IMR-90 (cell line): ENCODE measurements at regions not wholly inside any gene's neighbourhood (a gene's known extent, or its start where the extent isn't known, plus 50 kb on each side); places are given as distances from the start of the nearest gene placed in this dataset.
A peak's percentile ranks its signal among the peaks of the same experiment; 100 is the strongest.

Source experiments
- ATAC-seq: fragments of 200-7000 bp; cut with Tn5 transposase; 2 replicates; pipeline ENCODE4 v1.9.1; 2020; ENCODE audit warnings: low read depth, mild to moderate bottlenecking, moderate library complexity
- BruUV-seq: library from RNA; stranded (reverse); fragments of 400-500 nt; replicated peaks from 2 replicates; lab custom pipeline; 2021; lab: Mats Ljungman, UMichigan
- CTCF ChIA-PET: fragments of 300-600 bp; formaldehyde crosslinking; extraction: SDS; loops from one replicate; lab custom pipeline; 2021; ENCODE audit warnings: antibody characterized with exemption; lab: Yijun Ruan, JAX
- POLR2A ChIA-PET: fragments of 300-600 bp; sonication (Branson Sonifier 250); formaldehyde crosslinking; loops from one replicate; lab custom pipeline; 2022; ENCODE audit warnings: antibody characterized with exemption; ENCODE audit not compliant: unreplicated experiment; lab: Charles Lee
- DNase-seq: peaks from one replicate; pipeline ENCODE4 v3.0.0; 2013
- H2AFZ ChIP-seq: replicated peaks from 2 replicates; pipeline ENCODE3; 2013; ENCODE audit warnings: low read length, mild to moderate bottlenecking; ENCODE audit not compliant: poor library complexity
- H2AK5ac ChIP-seq: 2 replicates; pipeline ENCODE4 v1.6.1; 2013; ENCODE audit warnings: low read depth, low read length, inconsistent platforms
- H2AK9ac ChIP-seq: replicated peaks from 2 replicates; pipeline ENCODE3; 2013; ENCODE audit warnings: mild to moderate bottlenecking, low read depth, low read length, moderate library complexity; ENCODE audit not compliant: poor library complexity
- H2BK120ac ChIP-seq: 2 replicates; pipeline ENCODE4 v1.6.1; 2013; ENCODE audit warnings: low read depth, low read length, inconsistent platforms
- H2BK15ac ChIP-seq: 3 replicates; pipeline ENCODE4 v1.6.1; 2013; ENCODE audit warnings: low read depth, low read length, inconsistent platforms
- H2BK20ac ChIP-seq: 2 replicates; pipeline ENCODE4 v1.6.1; 2013; ENCODE audit warnings: low read depth, mild to moderate bottlenecking, inconsistent platforms, low read length, moderate library complexity
- H2BK5ac ChIP-seq: 2 replicates; pipeline ENCODE4 v1.6.1; 2013; ENCODE audit warnings: mild to moderate bottlenecking, low read depth, low read length, inconsistent platforms; ENCODE audit not compliant: poor library complexity, severe bottlenecking
- H3K14ac ChIP-seq: replicated peaks from 2 replicates; pipeline ENCODE4 v1.6.1; 2013; ENCODE audit warnings: low read depth, low read length, inconsistent platforms
- H3K18ac ChIP-seq: 2 replicates; pipeline ENCODE4 v1.6.1; 2013; ENCODE audit warnings: low read depth, low read length, control low read depth
- H3K23ac ChIP-seq: 2 replicates; pipeline ENCODE4 v1.6.1; 2013; ENCODE audit warnings: low read depth, low read length, inconsistent platforms
- H3K27ac ChIP-seq: 2 replicates; pipeline ENCODE4 v1.5.1; 2013; ENCODE audit warnings: mild to moderate bottlenecking, control low read depth, low read length; ENCODE audit not compliant: insufficient read depth
- H3K27me3 ChIP-seq: 2 replicates; pipeline ENCODE4 v1.6.1; 2013; ENCODE audit warnings: low read length; ENCODE audit not compliant: control insufficient read depth, insufficient read depth
- H3K36me3 ChIP-seq: 2 replicates; pipeline ENCODE4 v1.6.1; 2013; ENCODE audit warnings: low read length, mixed read lengths; ENCODE audit not compliant: control insufficient read depth, insufficient read depth
- H3K4ac ChIP-seq: 2 replicates; pipeline ENCODE4 v1.6.1; 2013; ENCODE audit warnings: low read depth, low read length, inconsistent platforms
- H3K4me1 ChIP-seq: 2 replicates; pipeline ENCODE4 v1.6.1; 2013; ENCODE audit warnings: low read length, mixed read lengths; ENCODE audit not compliant: control insufficient read depth, insufficient read depth
- H3K4me2 ChIP-seq: 2 replicates; pipeline ENCODE4 v1.6.1; 2013; ENCODE audit warnings: low read depth, mild to moderate bottlenecking, control low read depth, low read length, moderate library complexity
- H3K4me3 ChIP-seq: 2 replicates; pipeline ENCODE4 v1.5.1; 2013; ENCODE audit warnings: low read depth, mild to moderate bottlenecking, control low read depth, low read length, moderate library complexity; ENCODE audit not compliant: insufficient read depth
- H3K56ac ChIP-seq: 2 replicates; pipeline ENCODE4 v1.6.1; 2013; ENCODE audit warnings: low read length, inconsistent platforms; ENCODE audit not compliant: insufficient read depth; ENCODE audit errors: extremely low read depth
- H3K79me1 ChIP-seq, 2 experiments: 2 replicates each; pipeline ENCODE4 v1.6.1; 2013; ENCODE audit warnings: low read length in 2 of 2, inconsistent platforms in 1 of 2, low read depth in 1 of 2
- H3K9ac ChIP-seq: 2 replicates; pipeline ENCODE4 v1.6.1; 2013; ENCODE audit warnings: low read depth, low read length, control low read depth
- H3K9me1 ChIP-seq: 2 replicates; pipeline ENCODE4 v1.6.1; 2013; ENCODE audit warnings: low read length, inconsistent platforms; ENCODE audit not compliant: insufficient read depth
- H3K9me3 ChIP-seq: 2 replicates; pipeline ENCODE4 v1.6.1; 2013; ENCODE audit warnings: low read length; ENCODE audit not compliant: control insufficient read depth, insufficient read depth
- H4K20me1 ChIP-seq: 2 replicates; pipeline ENCODE4 v1.6.1; 2013; ENCODE audit warnings: low read length, inconsistent platforms; ENCODE audit not compliant: insufficient read depth
- H4K5ac ChIP-seq: 2 replicates; pipeline ENCODE4 v1.6.1; 2013; ENCODE audit warnings: mild to moderate bottlenecking, low read depth, low read length, control low read depth
- H4K8ac ChIP-seq, 2 experiments: 2 replicates each; pipeline ENCODE4 v1.6.1; 2013; ENCODE audit warnings: low read depth in 2 of 2, low read length in 2 of 2, control low read depth in 1 of 2, inconsistent platforms in 1 of 2
- H4K91ac ChIP-seq: 2 replicates; pipeline ENCODE4 v1.6.1; 2013; ENCODE audit warnings: low read depth, low read length, inconsistent platforms; ENCODE audit not compliant: insufficient read depth
- POLR2A ChIP-seq: IDR thresholded peaks from 2 replicates; pipeline ENCODE4 v1.6.1; 2012; ENCODE audit warnings: mild to moderate bottlenecking, low read depth, low read length
- WGBS, 2 experiments: methylation state at CpG; one replicate each; pipeline versions ENCODE4 v1.1.5 to v1.1.7; 2013; ENCODE audit warnings: missing lambda C conversion rate in 2 of 2; ENCODE audit not compliant: insufficient read length in 1 of 2; ENCODE audit errors: extremely low coverage in 2 of 2; 5-methylcytosine and 5-hydroxymethylcytosine counted together
- dilution Hi-C: fragments of 300-500 bp; cut with HindIII; formaldehyde crosslinking; loops from one replicate; pipeline ENCODE4 v1.14.3; 2018; ENCODE audit warnings: low sequenced_read_pairs; ENCODE audit not compliant: unreplicated experiment
- in situ Hi-C: fragments of 300-500 bp; cut with MboI; formaldehyde crosslinking; loops from 3 replicates; pipeline ENCODE4 v1.14.3; 2019; ENCODE audit warnings: low sequenced_read_pairs, inconsistent platforms, mixed read lengths
- intact Hi-C: fragments of 100-400 bp; cut with micrococcal nuclease; formaldehyde crosslinking; loops from 2 replicates; pipeline ENCODE4 v1.10.0; 2022

DNA sequence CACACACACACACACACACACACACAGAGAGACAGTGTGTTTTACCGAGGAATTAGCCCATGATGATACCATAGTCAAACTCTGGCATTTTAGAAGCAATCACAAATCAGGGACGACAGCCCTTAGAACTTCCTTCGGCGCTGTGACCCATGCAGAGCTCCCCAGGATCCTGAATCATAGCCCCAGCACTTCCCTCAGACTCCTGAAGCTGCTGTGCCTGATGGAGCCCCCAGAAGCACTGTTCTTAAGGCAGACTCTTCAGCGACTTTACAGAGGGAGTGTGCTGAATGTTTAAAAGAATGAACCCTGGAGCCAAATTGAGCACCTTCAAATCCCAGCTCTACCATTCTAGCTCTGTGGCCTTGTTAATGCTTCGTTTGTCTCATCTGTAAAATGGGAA, 89.3 kb upstream of the LIPC start:
- H3K4me3 ChIP-seq = no peak overlapping the region
- H4K8ac ChIP-seq = peak overlapping the region; percentile 14 to 85; a peak in 2 of 4 replicates
- H4K91ac ChIP-seq = peak overlapping the region; percentile 60
- H3K9me3 ChIP-seq = no peaks in the 10 kb centered on the region
- H2AK9ac ChIP-seq = no peak overlapping the region
- H3K56ac ChIP-seq = no peak overlapping the region
- H2BK120ac ChIP-seq = peak overlapping the region; percentile 31
- intact Hi-C loops = no loop called here
- WGBS, 2 experiments = no CpG with 5 or more reads among the region's 6 CpGs
- H4K5ac ChIP-seq = 0 out of 2 replicates have a peak overlapping the region, but pooled peaks have one; percentile 26
- no peak overlapping the region for H2BK5ac ChIP-seq
- POLR2A ChIA-PET = interaction anchor here (0.5 to 1.2 kb wide), 3 partner anchors 9 to 217 kb away, joined by 3 to 4 read pairs (median 3); no protein-coding TSS in a partner anchor
- peak overlapping the region; percentile 37 for H3K18ac ChIP-seq
- H4K20me1 ChIP-seq = no peaks in the 10 kb centered on the region
- H3K36me3 ChIP-seq = no peaks in the 10 kb centered on the region
- no TSS peak for BruUV-seq
- CTCF ChIA-PET = no interaction called here
- peak overlapping the region; percentile 22 for H2BK15ac ChIP-seq
- DNase-seq (no peak), ATAC-seq (no peak)
- peaks cover 17% of the 10 kb centered on the region for H3K4me1 ChIP-seq
- TF ChIP-seq POLR2A = no peak
- H3K9ac ChIP-seq = no peak overlapping the region
- H3K4ac ChIP-seq = peak overlapping the region; percentile 71
- peaks cover 8% of the 10 kb centered on the region; the same call in 1 of the 2 replicates for H3K9me1 ChIP-seq
- peak overlapping the region; percentile 35 for H2AFZ ChIP-seq
- peak overlapping the region; percentile 64 for H2BK20ac ChIP-seq
- H3K14ac ChIP-seq = no peak overlapping the region; the same call in 1 of the 2 replicates
- dilution Hi-C loops = no loop called here
- no peaks in the 10 kb centered on the region for H3K27me3 ChIP-seq
- no peak overlapping the region for H3K27ac ChIP-seq
- in situ Hi-C loops = no loop called here
- H3K79me1 ChIP-seq = no peaks in the 10 kb centered on the region
- no peak overlapping the region for H3K23ac ChIP-seq
- no peak overlapping the region for H3K4me2 ChIP-seq
- H2AK5ac ChIP-seq = peak overlapping the region; percentile 53; the same call in 1 of the 2 replicates
